Activated T-cell treated with anti-CD3 and anti-CD28 coated beads, Interleukin-2, amount 50 U/mL, for 4 hours (primary cell): ENCODE measurements at regions not wholly inside any gene's neighbourhood (a gene's known extent, or its start where the extent isn't known, plus 50 kb on each side); places are given as distances from the start of the nearest gene placed in this dataset.

Experiments used
- ATAC-seq, 2 donors: fragments of 200-7000 bp; cut with Tn5 transposase; one replicate each; pipeline ENCODE4 v1.10.0; 2021
- DNase-seq: peaks from one replicate; pipeline ENCODE4 v3.0.0-alpha.2; 2020
- H3K27me3 Mint-ChIP-seq: one replicate; pipeline ENCODE4 v1.8.0; 2021; ENCODE audit warnings: low read depth, mixed read lengths
- H3K36me3 Mint-ChIP-seq: one replicate; pipeline ENCODE4 v1.8.0; 2022; ENCODE audit warnings: mixed read lengths; ENCODE audit not compliant: insufficient read depth
- H3K4me1 Mint-ChIP-seq: one replicate; pipeline ENCODE4 v1.8.0; 2021; ENCODE audit warnings: low read depth, mixed read lengths
- H3K4me3 Mint-ChIP-seq: one replicate; pipeline ENCODE4 v1.8.0; 2021; ENCODE audit warnings: mild to moderate bottlenecking, moderate library complexity, mixed read lengths
- H3K9me3 Mint-ChIP-seq: one replicate; pipeline ENCODE4 v1.8.0; 2021; ENCODE audit warnings: mixed read lengths

DNA sequence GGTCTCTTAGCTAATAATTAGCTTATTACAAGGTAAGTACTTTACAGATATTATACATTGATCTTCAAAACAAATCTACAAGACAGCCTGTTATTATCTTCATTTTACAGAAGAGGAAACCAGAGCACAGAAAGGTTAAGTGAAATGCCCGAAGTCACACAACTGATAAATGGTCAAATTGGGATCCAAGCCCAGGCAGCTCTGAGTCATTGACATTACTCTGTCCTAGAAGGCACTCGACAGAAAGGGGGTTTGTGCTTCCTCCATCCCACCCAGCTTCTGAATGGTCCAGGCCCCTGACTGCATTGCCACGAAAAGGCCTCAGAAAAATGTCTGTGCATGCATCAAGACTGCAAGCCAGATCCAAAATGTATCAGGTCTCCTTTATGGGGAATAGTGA lies 81.3 kb upstream of the ZNF438 start:
- ATAC-seq = no peak
- DNase-seq = no peak
- no peak overlapping the region for H3K4me3 Mint-ChIP-seq

DNA sequence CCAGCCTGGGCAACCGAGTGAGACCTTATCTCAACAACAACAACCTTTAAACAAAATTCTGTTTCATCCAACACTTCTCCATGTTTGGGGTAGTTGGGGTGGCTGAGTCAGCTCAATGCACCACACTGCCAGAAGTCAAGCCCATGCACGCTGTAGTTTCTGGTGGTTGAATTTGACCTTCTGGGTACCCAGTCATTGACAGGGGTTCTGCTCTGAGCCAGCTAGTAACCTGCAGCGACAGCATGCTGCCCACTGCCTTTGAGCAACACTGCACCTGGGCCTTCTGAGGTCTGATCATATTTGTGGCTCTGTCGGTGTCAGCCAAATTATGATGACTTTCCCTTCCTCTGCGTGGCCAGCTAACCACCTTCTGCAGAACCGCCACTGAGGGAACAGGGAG lies 84.6 kb upstream of the ZNF438 start:
- H3K36me3 Mint-ChIP-seq = no peaks in the 10 kb centered on the region
- no peak for DNase-seq
- H3K4me3 Mint-ChIP-seq = no peak overlapping the region
- no peak for ATAC-seq
- H3K9me3 Mint-ChIP-seq = peaks cover 5% of the 10 kb centered on the region
- H3K27me3 Mint-ChIP-seq = peaks cover 6% of the 10 kb centered on the region
- H3K4me1 Mint-ChIP-seq = no peaks in the 10 kb centered on the region

More for the DNA sequence above, 81.3 kb upstream of the ZNF438 start:
- H3K36me3 Mint-ChIP-seq = no peaks in the 10 kb centered on the region
- H3K9me3 Mint-ChIP-seq = peaks cover 5% of the 10 kb centered on the region
- H3K27me3 Mint-ChIP-seq = peaks cover 6% of the 10 kb centered on the region
- no peaks in the 10 kb centered on the region for H3K4me1 Mint-ChIP-seq

GRCh38 chr10:31118556-31118955 lies 86.9 kb upstream of the ZNF438 start:
- Mint-ChIP-seq H3K9me3 (peaks cover 5% of the 10 kb centered on the region), H3K36me3 (no peaks in the 10 kb centered on the region), H3K4me1 (peaks cover 1% of the 10 kb centered on the region), H3K27me3 (peaks cover 4% of the 10 kb centered on the region), H3K4me3 (no peak overlapping the region)
- ATAC-seq (no peak), DNase-seq (no peak)

DNA sequence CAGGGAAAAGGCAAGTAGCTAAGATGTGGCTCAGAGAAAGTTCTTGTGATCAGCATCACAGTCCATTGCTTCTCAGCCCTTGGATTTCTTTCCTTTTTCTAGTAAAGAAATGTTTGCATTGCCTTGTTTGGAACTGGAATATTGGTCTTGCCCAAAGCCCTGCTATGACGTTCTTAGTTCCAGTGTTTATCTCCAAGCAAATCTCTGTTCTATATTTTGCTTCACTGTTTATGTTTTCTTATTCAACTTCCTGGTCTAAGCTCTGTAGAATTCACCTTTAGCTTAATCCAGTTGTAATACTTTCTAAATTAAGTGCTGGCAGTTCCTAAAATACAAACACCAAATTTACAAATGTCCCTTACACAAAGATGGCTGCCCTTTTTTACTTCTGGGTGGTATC lies 88.7 kb upstream of the ZNF438 start:
- Mint-ChIP-seq H3K36me3 (no peaks in the 10 kb centered on the region), H3K9me3 (peaks cover under 1% of the 10 kb centered on the region), H3K27me3 (no peaks in the 10 kb centered on the region), H3K4me1 (peaks cover 1% of the 10 kb centered on the region), H3K4me3 (no peak overlapping the region)
- ATAC-seq (no peak), DNase-seq (no peak)

- DNase-seq = no peak
- H3K36me3 Mint-ChIP-seq = no peaks in the 10 kb centered on the region
Measured at GRCh38 chr10:31120961-31121685, 89.5 kb upstream of the ZNF438 start.

DNA sequence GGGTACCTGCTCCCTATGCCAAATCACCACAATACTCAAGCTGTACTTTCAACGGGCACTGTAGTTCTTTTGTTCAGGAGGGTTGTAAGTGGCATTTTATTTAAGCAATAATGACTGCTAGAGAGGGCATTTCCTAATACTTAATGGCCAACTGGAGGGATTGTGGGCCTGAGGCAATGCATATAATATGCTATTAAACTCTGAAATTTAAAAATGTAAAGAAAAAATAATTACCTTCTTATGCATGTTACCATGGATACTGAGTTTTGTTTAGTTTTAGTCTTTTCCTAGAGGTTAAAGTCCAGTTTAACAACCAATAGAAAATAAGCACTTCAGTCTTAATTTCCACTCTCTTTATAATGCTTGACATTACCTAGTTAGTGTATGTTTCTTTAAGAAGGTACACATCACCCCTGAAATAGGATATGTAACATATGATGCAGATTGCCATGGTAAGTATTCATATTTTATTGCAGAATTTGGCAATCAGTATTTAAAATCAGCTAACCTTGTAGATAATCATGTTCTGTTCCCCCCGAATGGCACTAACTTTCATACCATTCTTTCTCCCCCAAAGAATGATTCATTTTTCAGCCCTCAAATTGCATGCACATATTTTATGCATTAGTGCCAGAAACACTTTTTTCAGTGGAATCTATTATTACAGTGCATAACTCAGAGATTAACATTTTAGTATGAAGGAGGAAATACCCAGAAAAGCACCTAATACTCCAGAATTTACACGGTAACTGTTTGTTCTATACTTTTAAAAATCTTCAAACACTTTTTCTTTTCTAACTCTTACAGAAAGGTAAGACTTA lies 90.3 kb upstream of the ZNF438 start:
- DNase-seq (no peak), ATAC-seq (peak; percentile 10 to 25)
- Mint-ChIP-seq H3K4me1 (peaks cover 1% of the 10 kb centered on the region), H3K36me3 (no peaks in the 10 kb centered on the region), H3K9me3 (no peaks in the 10 kb centered on the region), H3K27me3 (no peaks in the 10 kb centered on the region), H3K4me3 (no peak overlapping the region)

More at GRCh38 chr10:31120961-31121685, 89.5 kb upstream of the ZNF438 start:
- Mint-ChIP-seq H3K9me3 (no peaks in the 10 kb centered on the region), H3K4me3 (no peak overlapping the region), H3K4me1 (peaks cover 1% of the 10 kb centered on the region), H3K27me3 (no peaks in the 10 kb centered on the region)
- no peak for ATAC-seq

DNA sequence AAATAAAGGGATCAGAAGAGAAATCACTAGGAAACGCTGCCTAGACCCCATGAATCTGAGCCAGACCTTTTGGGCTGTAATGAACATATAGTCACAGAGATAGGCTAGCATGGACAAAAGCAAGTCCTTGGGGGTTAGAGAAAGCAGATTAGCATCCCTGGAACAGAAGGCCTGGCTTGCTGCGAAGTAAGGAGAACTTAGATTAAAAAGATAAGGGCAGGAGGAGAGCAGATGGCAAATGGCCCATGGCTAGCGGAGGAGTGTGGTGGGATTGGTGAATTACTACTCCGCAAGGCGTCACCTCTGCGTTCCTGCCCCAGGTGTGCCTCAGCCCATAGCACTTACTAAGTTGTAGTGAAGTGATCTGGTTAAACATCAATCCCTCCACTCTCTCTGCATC lies 92.3 kb upstream of the ZNF438 start:
- H3K4me3 Mint-ChIP-seq = no peak overlapping the region
- H3K36me3 Mint-ChIP-seq = no peaks in the 10 kb centered on the region

DNA sequence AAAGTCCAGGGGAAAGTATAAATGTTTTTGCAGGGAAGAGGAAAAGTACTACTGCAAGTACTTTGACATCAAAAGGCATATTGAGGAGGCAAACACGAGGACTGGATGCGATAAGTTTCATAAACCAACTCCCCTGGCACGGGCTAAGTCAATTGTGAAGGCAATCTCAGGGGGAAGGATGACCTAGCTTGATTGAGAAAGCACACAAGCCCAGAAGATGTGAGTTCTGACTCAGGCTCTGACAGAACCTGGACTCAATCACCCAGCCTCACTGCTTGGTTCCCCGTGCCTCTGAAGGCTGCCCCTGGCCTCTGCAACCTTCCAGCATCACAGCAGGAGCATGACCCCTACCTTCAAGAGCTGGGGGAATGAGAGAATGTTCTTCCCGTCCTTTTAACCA lies 93.2 kb upstream of the ZNF438 start:
- H3K4me1 Mint-ChIP-seq = peaks cover 1% of the 10 kb centered on the region
- no peaks in the 10 kb centered on the region for H3K9me3 Mint-ChIP-seq
- no peaks in the 10 kb centered on the region for H3K27me3 Mint-ChIP-seq
- DNase-seq = no peak
- H3K4me3 Mint-ChIP-seq = no peak overlapping the region
- H3K36me3 Mint-ChIP-seq = no peaks in the 10 kb centered on the region
- no peak for ATAC-seq

More for the DNA sequence above, 92.3 kb upstream of the ZNF438 start:
- H3K9me3 Mint-ChIP-seq = no peaks in the 10 kb centered on the region
- no peak for ATAC-seq
- no peak for DNase-seq
- no peaks in the 10 kb centered on the region for H3K27me3 Mint-ChIP-seq
- peaks cover 1% of the 10 kb centered on the region for H3K4me1 Mint-ChIP-seq

- DNase-seq (no peak), ATAC-seq (no peak)
- Mint-ChIP-seq H3K36me3 (no peaks in the 10 kb centered on the region), H3K4me1 (peaks cover 1% of the 10 kb centered on the region), H3K4me3 (no peak overlapping the region), H3K9me3 (no peaks in the 10 kb centered on the region), H3K27me3 (no peaks in the 10 kb centered on the region)
Measured at GRCh38 chr10:31125789-31126188, 94.1 kb upstream of the ZNF438 start.

DNA sequence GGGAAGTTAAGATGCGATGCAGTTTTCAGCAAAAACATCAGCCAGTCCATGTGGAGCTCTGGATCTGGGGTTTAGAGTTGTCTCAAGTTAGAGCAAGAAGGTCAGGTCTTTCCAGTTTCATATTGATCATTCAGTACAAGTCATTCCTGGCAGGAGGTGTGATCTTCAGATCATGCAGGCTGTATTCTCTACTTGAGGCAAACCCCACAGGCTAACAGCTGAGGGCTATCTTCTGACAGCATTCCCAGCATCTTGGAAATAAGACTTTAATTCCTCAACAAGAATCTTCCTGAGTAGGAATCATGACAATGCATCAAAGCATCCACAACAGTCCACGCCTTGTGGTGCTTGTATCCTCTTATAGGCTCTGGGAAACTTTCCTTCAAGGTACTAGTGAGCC lies 94.9 kb upstream of the ZNF438 start:
- no peaks in the 10 kb centered on the region for H3K9me3 Mint-ChIP-seq
- H3K27me3 Mint-ChIP-seq = no peaks in the 10 kb centered on the region
- DNase-seq (no peak), ATAC-seq (no peak)
- H3K4me1 Mint-ChIP-seq = peaks cover 1% of the 10 kb centered on the region
- no peaks in the 10 kb centered on the region for H3K36me3 Mint-ChIP-seq
- H3K4me3 Mint-ChIP-seq = no peak overlapping the region

GRCh38 chr10:31128536-31128935 lies 96.9 kb upstream of the ZNF438 start:
- Mint-ChIP-seq H3K4me1 (peaks cover 9% of the 10 kb centered on the region), H3K27me3 (no peaks in the 10 kb centered on the region), H3K36me3 (no peaks in the 10 kb centered on the region), H3K9me3 (no peaks in the 10 kb centered on the region), H3K4me3 (no peak overlapping the region)
- DNase-seq = no peak
- no peak for ATAC-seq

DNA sequence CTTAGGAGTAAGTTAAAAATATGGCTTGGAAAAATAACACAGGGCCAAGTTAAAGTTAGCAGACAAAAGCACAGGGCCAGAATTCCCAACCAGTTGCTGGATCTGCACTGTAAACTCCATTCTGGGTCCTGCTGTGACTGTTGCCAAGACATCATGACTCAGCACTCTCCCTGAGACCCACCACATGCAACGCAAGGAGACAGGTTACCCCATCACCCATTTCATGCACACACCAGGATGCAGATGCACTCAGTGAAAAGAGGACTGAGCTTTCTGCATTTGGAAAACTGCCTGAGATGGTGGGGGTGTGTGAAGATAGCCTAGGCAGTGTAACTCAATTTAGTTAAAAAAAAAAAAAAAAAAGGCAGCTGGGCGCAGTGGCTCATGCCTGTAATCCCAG lies 97.6 kb upstream of the ZNF438 start:
- peaks cover 9% of the 10 kb centered on the region for H3K4me1 Mint-ChIP-seq
- ATAC-seq (no peak), DNase-seq (no peak)
- no peaks in the 10 kb centered on the region for H3K27me3 Mint-ChIP-seq
- no peak overlapping the region for H3K4me3 Mint-ChIP-seq
- no peaks in the 10 kb centered on the region for H3K36me3 Mint-ChIP-seq
- no peaks in the 10 kb centered on the region for H3K9me3 Mint-ChIP-seq

DNA sequence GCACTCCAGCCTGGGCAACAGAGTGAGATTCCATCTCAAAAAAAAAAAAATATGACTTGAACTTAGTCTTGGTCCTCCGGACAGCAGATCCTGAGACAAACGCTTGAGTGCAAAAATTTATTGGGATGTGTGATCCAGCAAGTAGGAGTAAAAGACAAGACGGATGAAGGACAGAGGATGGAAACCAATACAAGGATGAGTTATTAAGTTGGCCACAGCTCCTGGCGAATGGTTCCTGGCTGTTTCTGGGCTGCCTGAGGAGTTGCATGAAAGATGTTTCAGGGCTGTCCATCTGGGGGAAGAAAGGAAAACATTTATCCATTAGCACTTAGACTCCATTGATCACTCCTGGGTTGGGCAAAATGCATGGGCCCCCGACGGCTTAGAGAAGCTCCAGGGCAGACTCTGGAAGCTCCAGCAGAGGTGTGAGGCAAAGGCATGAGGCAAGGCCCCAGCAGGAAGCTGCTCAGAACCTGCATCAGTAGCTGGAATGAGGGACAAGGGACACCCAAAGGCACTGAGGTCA lies 98.3 kb upstream of the ZNF438 start:
- Mint-ChIP-seq H3K4me3 (no peak overlapping the region), H3K4me1 (peaks cover 16% of the 10 kb centered on the region), H3K36me3 (no peaks in the 10 kb centered on the region), H3K9me3 (no peaks in the 10 kb centered on the region), H3K27me3 (no peaks in the 10 kb centered on the region)
- DNase-seq (no peak), ATAC-seq (no peak)

DNA sequence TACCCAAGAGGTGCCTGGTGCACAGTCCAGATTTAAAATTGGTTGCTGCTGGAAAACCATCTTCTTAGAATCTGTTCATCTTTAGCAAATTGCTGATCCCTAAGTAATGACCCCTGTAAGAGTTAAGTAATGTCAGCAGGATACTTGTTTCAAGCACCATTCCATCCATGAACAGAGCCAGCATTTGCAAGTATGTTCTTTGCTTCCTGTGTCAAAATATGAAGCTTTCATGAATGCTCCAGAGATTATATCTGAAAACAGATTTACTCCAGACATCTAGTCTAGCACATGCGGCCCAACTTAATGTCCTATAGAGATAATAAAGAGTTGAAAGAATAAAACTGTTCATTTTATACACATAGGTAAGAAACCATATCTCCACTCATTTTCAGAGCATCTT lies 98.7 kb upstream of the ZNF438 start:
- Mint-ChIP-seq H3K4me3 (no peak overlapping the region), H3K27me3 (no peaks in the 10 kb centered on the region), H3K36me3 (no peaks in the 10 kb centered on the region), H3K9me3 (no peaks in the 10 kb centered on the region), H3K4me1 (peaks cover 20% of the 10 kb centered on the region)
- no peak for ATAC-seq
- DNase-seq = no peak

DNA sequence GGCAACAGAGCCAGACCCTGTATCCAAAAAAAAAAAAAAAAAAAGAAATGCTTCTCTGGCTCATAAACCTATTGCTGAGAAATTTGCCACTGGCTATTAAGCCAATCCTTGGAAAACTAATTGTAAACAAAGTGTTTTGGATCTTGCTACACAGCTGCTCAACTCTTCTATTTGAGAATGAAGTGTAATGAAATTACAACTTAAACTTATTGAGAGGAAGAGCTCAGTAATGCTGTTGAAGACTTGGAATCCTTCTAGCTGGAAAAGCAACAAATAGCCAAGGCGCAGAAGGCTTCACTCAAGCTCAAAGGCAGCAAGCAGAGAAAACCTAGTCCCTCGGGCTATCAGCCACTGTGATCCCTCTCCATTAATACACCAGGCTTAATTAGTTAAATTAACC lies 99.6 kb upstream of the ZNF438 start:
- Mint-ChIP-seq H3K9me3 (no peaks in the 10 kb centered on the region), H3K4me1 (peaks cover 28% of the 10 kb centered on the region), H3K4me3 (no peak overlapping the region), H3K36me3 (no peaks in the 10 kb centered on the region), H3K27me3 (no peaks in the 10 kb centered on the region)
- ATAC-seq (no peak), DNase-seq (no peak)
